ENCODE measurements at regions not wholly inside any gene's neighbourhood (a gene's known extent, or its start where the extent isn't known, plus 50 kb on each side); places are given as distances from the start of the nearest gene placed in this dataset.

GRCh38 chr15:36401586-36401966, 177.8 kb upstream of the CDIN1 start:
- ATAC-seq (replicated peaks) (no peak), DNase-seq (no peak)
- Mint-ChIP-seq H3K4me3 (no peak overlapping the region), H3K27me3 (no peaks in the 10 kb centered on the region), H3K9me3 (peaks cover 4% of the 10 kb centered on the region in 2 donors), H3K27ac (no peak overlapping the region), H3K36me3 (no peaks in the 10 kb centered on the region), H3K4me1 (no peaks in the 10 kb centered on the region)

GRCh38 chr15:36403351-36403750, 176.1 kb upstream of the CDIN1 start:
- Mint-ChIP-seq H3K9me3 (peaks cover 4% of the 10 kb centered on the region in 2 donors), H3K27ac (no peak overlapping the region), H3K4me3 (no peak overlapping the region), H3K27me3 (no peaks in the 10 kb centered on the region), H3K36me3 (no peaks in the 10 kb centered on the region), H3K4me1 (no peaks in the 10 kb centered on the region)
- DNase-seq (no peak), ATAC-seq (replicated peaks) (no peak)

- H3K4me1 Mint-ChIP-seq = no peaks in the 10 kb centered on the region
- no peaks in the 10 kb centered on the region for H3K36me3 Mint-ChIP-seq
- no peaks in the 10 kb centered on the region for H3K27me3 Mint-ChIP-seq
- no peak overlapping the region for H3K27ac Mint-ChIP-seq
- H3K9me3 Mint-ChIP-seq = no peaks in the 10 kb centered on the region
- no peak for ATAC-seq (replicated peaks)
- no peak overlapping the region for H3K4me3 Mint-ChIP-seq
- no peak for DNase-seq
Measured at GRCh38 chr15:36406366-36406765, 173.1 kb upstream of the CDIN1 start.

- Mint-ChIP-seq H3K9me3 (no peaks in the 10 kb centered on the region), H3K4me3 (no peak overlapping the region), H3K4me1 (no peaks in the 10 kb centered on the region), H3K27me3 (no peaks in the 10 kb centered on the region), H3K36me3 (no peaks in the 10 kb centered on the region), H3K27ac (no peak overlapping the region)
- no peak for DNase-seq
- ATAC-seq (replicated peaks) = no peak
Measured at GRCh38 chr15:36406911-36407310, 172.5 kb upstream of the CDIN1 start.

- H3K9me3 Mint-ChIP-seq = no peaks in the 10 kb centered on the region
- H3K4me1 Mint-ChIP-seq = no peaks in the 10 kb centered on the region
- no peaks in the 10 kb centered on the region for H3K36me3 Mint-ChIP-seq
- no peak overlapping the region for H3K27ac Mint-ChIP-seq
- no peaks in the 10 kb centered on the region for H3K27me3 Mint-ChIP-seq
- ATAC-seq (replicated peaks) (no peak), DNase-seq (no peak)
- H3K4me3 Mint-ChIP-seq = no peak overlapping the region
Measured at GRCh38 chr15:36407647-36408046, 171.8 kb upstream of the CDIN1 start.

GRCh38 chr15:36409819-36410218, 169.6 kb upstream of the CDIN1 start:
- Mint-ChIP-seq H3K4me3 (no peak overlapping the region), H3K27ac (no peak overlapping the region), H3K36me3 (no peaks in the 10 kb centered on the region), H3K4me1 (no peaks in the 10 kb centered on the region), H3K9me3 (no peaks in the 10 kb centered on the region), H3K27me3 (no peaks in the 10 kb centered on the region)
- DNase-seq = no peak
- ATAC-seq (replicated peaks) = no peak

GRCh38 chr15:36414670-36415069, 164.8 kb upstream of the CDIN1 start:
- H3K27ac Mint-ChIP-seq = no peak overlapping the region
- H3K27me3 Mint-ChIP-seq = no peaks in the 10 kb centered on the region
- H3K9me3 Mint-ChIP-seq = peaks cover 0 to 2% of the 10 kb centered on the region in 2 donors
- DNase-seq (no peak), ATAC-seq (replicated peaks) (no peak)
- no peaks in the 10 kb centered on the region for H3K36me3 Mint-ChIP-seq
- no peak overlapping the region for H3K4me3 Mint-ChIP-seq
- H3K4me1 Mint-ChIP-seq = no peaks in the 10 kb centered on the region

GRCh38 chr15:36415643-36416042, 163.8 kb upstream of the CDIN1 start:
- Mint-ChIP-seq H3K27me3 (no peaks in the 10 kb centered on the region), H3K36me3 (no peaks in the 10 kb centered on the region), H3K4me1 (no peaks in the 10 kb centered on the region), H3K4me3 (no peak overlapping the region), H3K27ac (no peak overlapping the region), H3K9me3 (peaks cover 0 to 2% of the 10 kb centered on the region in 2 donors)
- DNase-seq (no peak), ATAC-seq (replicated peaks) (no peak)

GRCh38 chr15:36422631-36423030, 156.8 kb upstream of the CDIN1 start:
- Mint-ChIP-seq H3K27me3 (no peaks in the 10 kb centered on the region), H3K36me3 (no peaks in the 10 kb centered on the region), H3K9me3 (peaks cover 0 to 6% of the 10 kb centered on the region in 2 donors), H3K4me3 (no peak overlapping the region), H3K27ac (no peak overlapping the region), H3K4me1 (no peaks in the 10 kb centered on the region)
- no peak for ATAC-seq (replicated peaks)
- DNase-seq = no peak

GRCh38 chr15:36426691-36427090, 152.7 kb upstream of the CDIN1 start:
- H3K27me3 Mint-ChIP-seq = no peaks in the 10 kb centered on the region
- H3K4me3 Mint-ChIP-seq = no peak overlapping the region
- no peaks in the 10 kb centered on the region for H3K4me1 Mint-ChIP-seq
- H3K9me3 Mint-ChIP-seq = peaks cover 0 to 4% of the 10 kb centered on the region in 2 donors
- H3K36me3 Mint-ChIP-seq = no peaks in the 10 kb centered on the region
- DNase-seq (no peak), ATAC-seq (replicated peaks) (no peak)
- H3K27ac Mint-ChIP-seq = no peak overlapping the region

- ATAC-seq (replicated peaks) = no peak
- Mint-ChIP-seq H3K27me3 (no peaks in the 10 kb centered on the region), H3K4me3 (no peak overlapping the region), H3K4me1 (no peaks in the 10 kb centered on the region), H3K36me3 (no peaks in the 10 kb centered on the region), H3K27ac (no peak overlapping the region), H3K9me3 (no peaks in the 10 kb centered on the region)
- DNase-seq = no peak
Measured at GRCh38 chr15:36428102-36428845, 151.2 kb upstream of the CDIN1 start.

GRCh38 chr15:36429707-36430106, 149.7 kb upstream of the CDIN1 start:
- no peak for DNase-seq
- ATAC-seq (replicated peaks) = no peak
- Mint-ChIP-seq H3K4me3 (no peak overlapping the region), H3K36me3 (no peaks in the 10 kb centered on the region), H3K4me1 (no peaks in the 10 kb centered on the region), H3K9me3 (no peaks in the 10 kb centered on the region), H3K27ac (no peak overlapping the region), H3K27me3 (no peaks in the 10 kb centered on the region)

- Mint-ChIP-seq H3K27me3 (no peaks in the 10 kb centered on the region), H3K4me3 (no peak overlapping the region), H3K27ac (no peak overlapping the region), H3K9me3 (no peaks in the 10 kb centered on the region), H3K36me3 (no peaks in the 10 kb centered on the region), H3K4me1 (no peaks in the 10 kb centered on the region)
- no peak for DNase-seq
- ATAC-seq (replicated peaks) = no peak
Measured at GRCh38 chr15:36430280-36430679, 149.1 kb upstream of the CDIN1 start.

- Mint-ChIP-seq H3K27me3 (no peaks in the 10 kb centered on the region), H3K27ac (no peak overlapping the region), H3K36me3 (no peaks in the 10 kb centered on the region), H3K4me3 (no peak overlapping the region), H3K4me1 (no peaks in the 10 kb centered on the region), H3K9me3 (no peaks in the 10 kb centered on the region)
- ATAC-seq (replicated peaks) (no peak), DNase-seq (no peak)
Measured at GRCh38 chr15:36430726-36431265, 148.6 kb upstream of the CDIN1 start.

- H3K27ac Mint-ChIP-seq = no peak overlapping the region
- DNase-seq = no peak
- no peak overlapping the region for H3K4me3 Mint-ChIP-seq
- H3K27me3 Mint-ChIP-seq = no peaks in the 10 kb centered on the region
- no peak for ATAC-seq (replicated peaks)
- H3K4me1 Mint-ChIP-seq = no peaks in the 10 kb centered on the region
- no peaks in the 10 kb centered on the region for H3K9me3 Mint-ChIP-seq
- no peaks in the 10 kb centered on the region for H3K36me3 Mint-ChIP-seq
Measured at GRCh38 chr15:36432161-36432560, 147.3 kb upstream of the CDIN1 start.
